Neural progenitor cell (in vitro differentiated cells): ENCODE measurements at regions not wholly inside any gene's neighbourhood (a gene's known extent, or its start where the extent isn't known, plus 50 kb on each side); places are given as distances from the start of the nearest gene placed in this dataset.

Source experiments
- EZH2 ChIP-seq: fragments of 200-600 bp; sonication (generic); IDR thresholded peaks from 2 replicates; pipeline ENCODE4 v1.6.1; 2017; ENCODE audit warnings: antibody characterized with exemption, mild to moderate bottlenecking, moderate library complexity
- TF ChIP-seq, protein P1 (sequence below): fragments of 200-600 bp; sonication (generic); IDR thresholded peaks from 2 replicates; pipeline ENCODE4 v1.5.1; 2017; ENCODE audit warnings: antibody characterized with exemption, mild to moderate bottlenecking

DNA sequence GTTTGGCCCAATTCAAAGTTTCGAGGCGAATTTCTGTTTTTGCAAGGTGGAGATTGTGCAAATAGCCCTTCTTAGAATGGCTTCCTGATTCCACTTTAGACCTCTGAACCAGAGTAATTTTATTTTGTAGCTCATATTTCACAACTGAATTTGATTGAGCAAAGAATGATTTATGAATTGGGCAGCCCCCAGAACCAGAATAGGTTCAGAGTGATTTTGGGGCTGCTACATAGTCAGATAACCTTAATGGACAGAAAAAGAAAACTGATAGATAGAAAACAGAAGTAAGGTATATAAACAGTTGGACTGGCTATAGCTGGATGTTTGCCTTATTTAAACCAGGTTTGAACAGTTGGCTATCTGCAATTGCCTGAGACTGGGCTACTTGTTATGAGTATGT is 156.6 kb downstream of the YIPF5 start:
- TF ChIP-seq, protein P1, sequence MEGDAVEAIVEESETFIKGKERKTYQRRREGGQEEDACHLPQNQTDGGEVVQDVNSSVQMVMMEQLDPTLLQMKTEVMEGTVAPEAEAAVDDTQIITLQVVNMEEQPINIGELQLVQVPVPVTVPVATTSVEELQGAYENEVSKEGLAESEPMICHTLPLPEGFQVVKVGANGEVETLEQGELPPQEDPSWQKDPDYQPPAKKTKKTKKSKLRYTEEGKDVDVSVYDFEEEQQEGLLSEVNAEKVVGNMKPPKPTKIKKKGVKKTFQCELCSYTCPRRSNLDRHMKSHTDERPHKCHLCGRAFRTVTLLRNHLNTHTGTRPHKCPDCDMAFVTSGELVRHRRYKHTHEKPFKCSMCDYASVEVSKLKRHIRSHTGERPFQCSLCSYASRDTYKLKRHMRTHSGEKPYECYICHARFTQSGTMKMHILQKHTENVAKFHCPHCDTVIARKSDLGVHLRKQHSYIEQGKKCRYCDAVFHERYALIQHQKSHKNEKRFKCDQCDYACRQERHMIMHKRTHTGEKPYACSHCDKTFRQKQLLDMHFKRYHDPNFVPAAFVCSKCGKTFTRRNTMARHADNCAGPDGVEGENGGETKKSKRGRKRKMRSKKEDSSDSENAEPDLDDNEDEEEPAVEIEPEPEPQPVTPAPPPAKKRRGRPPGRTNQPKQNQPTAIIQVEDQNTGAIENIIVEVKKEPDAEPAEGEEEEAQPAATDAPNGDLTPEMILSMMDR: no peak
- TF ChIP-seq EZH2: no peak
